ENCODE measurements at regions not wholly inside any gene's neighbourhood (a gene's known extent, or its start where the extent isn't known, plus 50 kb on each side); places are given as distances from the start of the nearest gene placed in this dataset.

GRCh38 chr2:104577143-104577542, 276.8 kb upstream of the POU3F3 start:
- ATAC-seq: no peak
- no peaks in the 10 kb centered on the region for H3K36me3 ChIP-seq
- H3K27ac ChIP-seq: no peak overlapping the region
- no peak for DNase-seq
- H3K9me3 ChIP-seq: no peaks in the 10 kb centered on the region
- peaks cover 0 to 14% (median 0%) of the 10 kb centered on the region in 9 donors for H3K27me3 ChIP-seq
- H3K4me3 ChIP-seq: no peak overlapping the region
- 94 to 97% (median 95%) methylated on average over 2 of the region's 2 CpGs for WGBS, 4 donors
- no peaks in the 10 kb centered on the region for H3K4me1 ChIP-seq
- no peak for TF ChIP-seq CTCF (IDR thresholded peaks at IDR 0.05)
- TF ChIP-seq POLR2A (IDR thresholded peaks at IDR 0.05): no peak
- intact Hi-C loops (cut with DNase I): no loop called here

- intact Hi-C loops (cut with DNase I): no loop called here
- TF ChIP-seq CTCF (IDR thresholded peaks at IDR 0.05) (no peak), POLR2A (IDR thresholded peaks at IDR 0.05) (no peak)
- H3K4me3 ChIP-seq: no peak overlapping the region
- ATAC-seq (no peak), DNase-seq (no peak)
- WGBS, 4 donors: 52 to 55% (median 54%) methylated on average over 8 of the region's 8 CpGs
- H3K27me3 ChIP-seq: peaks cover 0 to 14% (median 0%) of the 10 kb centered on the region in 9 donors
- no peaks in the 10 kb centered on the region for H3K36me3 ChIP-seq
- H3K4me1 ChIP-seq: no peaks in the 10 kb centered on the region
- H3K27ac ChIP-seq: no peak overlapping the region
- H3K9me3 ChIP-seq: no peaks in the 10 kb centered on the region
Measured at GRCh38 chr2:104582471-104582870, 271.4 kb upstream of the POU3F3 start.

- WGBS, 4 donors: 49 to 54% (median 50%) methylated on average over 7 of the region's 7 CpGs
- Histone ChIP-seq H3K27me3 (peaks cover 0 to 6% (median 0%) of the 10 kb centered on the region in 9 donors), H3K4me3 (no peak overlapping the region), H3K4me1 (no peaks in the 10 kb centered on the region), H3K36me3 (no peaks in the 10 kb centered on the region), H3K9me3 (no peaks in the 10 kb centered on the region), H3K27ac (no peak overlapping the region)
- TF ChIP-seq POLR2A (IDR thresholded peaks at IDR 0.05) (no peak), CTCF (IDR thresholded peaks at IDR 0.05) (no peak)
- DNase-seq (no peak), ATAC-seq (no peak)
- intact Hi-C loops (cut with DNase I): no loop called here
Measured at GRCh38 chr2:104583811-104584210, 270.1 kb upstream of the POU3F3 start.

GRCh38 chr2:104584393-104584792, 269.5 kb upstream of the POU3F3 start:
- TF ChIP-seq POLR2A (IDR thresholded peaks at IDR 0.05) (no peak), CTCF (IDR thresholded peaks at IDR 0.05) (no peak)
- Histone ChIP-seq H3K4me1 (no peaks in the 10 kb centered on the region), H3K4me3 (no peak overlapping the region), H3K36me3 (no peaks in the 10 kb centered on the region), H3K27ac (no peak overlapping the region), H3K9me3 (no peaks in the 10 kb centered on the region), H3K27me3 (peaks cover 0 to under 1% (median 0%) of the 10 kb centered on the region in 9 donors)
- intact Hi-C loops (cut with DNase I): no loop called here
- WGBS, 4 donors: 74 to 87% (median 84%) methylated on average over 4 of the region's 4 CpGs
- no peak for DNase-seq
- ATAC-seq: no peak
